ENCODE measurements at regions not wholly inside any gene's neighbourhood (a gene's known extent, or its start where the extent isn't known, plus 50 kb on each side); places are given as distances from the start of the nearest gene placed in this dataset.

- TF ChIP-seq USF2 (IDR thresholded peaks at IDR 0.05; ENCODE audit: borderline replicate concordance, low read depth, low read length) (no peak), CHD4 (IDR thresholded peaks at IDR 0.05) (no peak), CTCF (IDR thresholded peaks at IDR 0.05 in 2 of 3, conservative IDR thresholded peaks at IDR 0.05 in 1 of 3; ENCODE audit: control insufficient read depth in 2 of 3, extremely low read depth in 1 of 3, insufficient read depth in 1 of 3, low read depth in 3 of 3, low read length in 3 of 3) (no peak), E2F4 (IDR thresholded peaks at IDR 0.05; ENCODE audit: low read depth, low read length) (no peak), REST (IDR thresholded peaks at IDR 0.05; ENCODE audit: low read depth, low read length) (no peak), POLR2A (IDR thresholded peaks at IDR 0.05; ENCODE audit: low read depth, low read length) (no peak), POLR2AphosphoS5 (IDR thresholded peaks at IDR 0.05; ENCODE audit: low read length) (no peak), MYC (IDR thresholded peaks at IDR 0.05; ENCODE audit: insufficient read depth, insufficient read length, insufficient replicate concordance, low read length, severe bottlenecking) (no peak)
These were observed 309.0 kb downstream of the MAN2A1 start for GRCh38 chr5:109998726-109999125.

All from GM12878 (cell line).